C4-2B (cell line): ENCODE measurements at regions not wholly inside any gene's neighbourhood (a gene's known extent, or its start where the extent isn't known, plus 50 kb on each side); places are given as distances from the start of the nearest gene placed in this dataset.

ENCODE experiments used
- CTCF ChIP-seq: fragments of 450-650 bp; conservative IDR thresholded peaks from 2 replicates; pipeline ENCODE4 v1.5.1; 2017; ENCODE audit warnings: mild to moderate bottlenecking
- ZFX ChIP-seq: fragments of 450-650 bp; IDR thresholded peaks from 2 replicates; pipeline ENCODE4 v1.6.1; 2017

- no peak for TF ChIP-seq CTCF
- no peak for TF ChIP-seq ZFX
Observed at GRCh38 chr15:53843166-53843565, 83.7 kb upstream of the WDR72 start.
